Ascending aorta (tissue), 2 donors: ENCODE measurements at regions not wholly inside any gene's neighbourhood (a gene's known extent, or its start where the extent isn't known, plus 50 kb on each side); places are given as distances from the start of the nearest gene placed in this dataset.

ENCODE experiments used
- DNase-seq, 2 donors: peaks; one replicate each; pipeline ENCODE4 v3.0.0-alpha.2; 2019; ENCODE audit warnings: low spot score in 2 of 2
- H3K27ac ChIP-seq, 2 donors: fragments of 200-600 bp; sonication (generic); one replicate each; pipeline ENCODE4 v1.5.1; 2016 to 2017; ENCODE audit warnings: mild to moderate bottlenecking in 1 of 2
- H3K27me3 ChIP-seq: fragments of 200-600 bp; sonication (generic); one replicate; pipeline ENCODE4 v1.5.1; 2017
- H3K36me3 ChIP-seq, 2 donors: fragments of 200-600 bp; sonication (generic); one replicate each; pipeline ENCODE4 v1.5.1; 2016
- H3K4me1 ChIP-seq, 2 donors: fragments of 200-600 bp; sonication (generic); one replicate each; pipeline ENCODE4 v1.5.1; 2016 to 2017; ENCODE audit warnings: mild to moderate bottlenecking in 1 of 2
- H3K4me3 ChIP-seq, 2 donors: fragments of 200-600 bp; sonication (generic); one replicate each; pipeline ENCODE4 v1.5.1; 2016 to 2017; ENCODE audit warnings: mild to moderate bottlenecking in 1 of 2
- H3K9me3 ChIP-seq, 2 donors: fragments of 200-600 bp; sonication (generic); one replicate each; pipeline ENCODE4 v1.5.1; 2016
- intact Hi-C: fragments of 100-400 bp; cut with DNase I; formaldehyde crosslinking; loops from one replicate; pipeline ENCODE4 v1.15.1; 2023
- TF ChIP-seq, protein P1 (sequence below), 3 experiments: fragments of 200-600 bp in 2 of 3; fragments of 450-650 bp in 1 of 3; sonication (generic) in 2 of 3; IDR thresholded peaks; one replicate each; pipeline ENCODE4 v1.5.1; 2016 to 2019; ENCODE audit warnings: antibody characterized with exemption in 3 of 3, mild to moderate bottlenecking in 1 of 3, moderate library complexity in 1 of 3

DNA sequence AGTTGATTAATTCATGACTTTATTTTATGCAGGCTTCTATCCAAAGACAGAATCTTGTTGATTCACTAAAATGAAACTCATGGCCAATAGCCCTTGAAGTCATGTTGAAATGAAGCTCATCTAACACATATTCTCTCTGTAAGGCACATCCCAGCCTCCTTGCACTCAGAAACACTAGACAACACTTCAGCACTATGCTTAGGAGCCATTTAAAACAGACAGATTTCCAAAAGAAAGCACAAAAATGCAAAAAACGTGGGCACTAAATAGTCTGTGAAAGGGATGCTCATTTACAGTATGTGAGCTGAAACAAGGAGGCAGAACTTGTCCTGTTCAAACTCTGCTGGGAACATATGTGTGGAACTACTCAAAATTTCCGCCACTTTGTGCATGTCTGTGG lies 124.4 kb downstream of the MYCN start:
- Histone ChIP-seq H3K9me3 (peaks cover 0 to 3% of the 10 kb centered on the region in 2 donors), H3K4me3 (no peak overlapping the region), H3K4me1 (no peaks in the 10 kb centered on the region), H3K27ac (no peak overlapping the region), H3K36me3 (no peaks in the 10 kb centered on the region), H3K27me3 (no peaks in the 10 kb centered on the region)
- TF ChIP-seq, protein P1, sequence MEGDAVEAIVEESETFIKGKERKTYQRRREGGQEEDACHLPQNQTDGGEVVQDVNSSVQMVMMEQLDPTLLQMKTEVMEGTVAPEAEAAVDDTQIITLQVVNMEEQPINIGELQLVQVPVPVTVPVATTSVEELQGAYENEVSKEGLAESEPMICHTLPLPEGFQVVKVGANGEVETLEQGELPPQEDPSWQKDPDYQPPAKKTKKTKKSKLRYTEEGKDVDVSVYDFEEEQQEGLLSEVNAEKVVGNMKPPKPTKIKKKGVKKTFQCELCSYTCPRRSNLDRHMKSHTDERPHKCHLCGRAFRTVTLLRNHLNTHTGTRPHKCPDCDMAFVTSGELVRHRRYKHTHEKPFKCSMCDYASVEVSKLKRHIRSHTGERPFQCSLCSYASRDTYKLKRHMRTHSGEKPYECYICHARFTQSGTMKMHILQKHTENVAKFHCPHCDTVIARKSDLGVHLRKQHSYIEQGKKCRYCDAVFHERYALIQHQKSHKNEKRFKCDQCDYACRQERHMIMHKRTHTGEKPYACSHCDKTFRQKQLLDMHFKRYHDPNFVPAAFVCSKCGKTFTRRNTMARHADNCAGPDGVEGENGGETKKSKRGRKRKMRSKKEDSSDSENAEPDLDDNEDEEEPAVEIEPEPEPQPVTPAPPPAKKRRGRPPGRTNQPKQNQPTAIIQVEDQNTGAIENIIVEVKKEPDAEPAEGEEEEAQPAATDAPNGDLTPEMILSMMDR (IDR thresholded peaks at IDR 0.05), result no peak
- DNase-seq, result no peak
- intact Hi-C loops, result no loop called here

DNA sequence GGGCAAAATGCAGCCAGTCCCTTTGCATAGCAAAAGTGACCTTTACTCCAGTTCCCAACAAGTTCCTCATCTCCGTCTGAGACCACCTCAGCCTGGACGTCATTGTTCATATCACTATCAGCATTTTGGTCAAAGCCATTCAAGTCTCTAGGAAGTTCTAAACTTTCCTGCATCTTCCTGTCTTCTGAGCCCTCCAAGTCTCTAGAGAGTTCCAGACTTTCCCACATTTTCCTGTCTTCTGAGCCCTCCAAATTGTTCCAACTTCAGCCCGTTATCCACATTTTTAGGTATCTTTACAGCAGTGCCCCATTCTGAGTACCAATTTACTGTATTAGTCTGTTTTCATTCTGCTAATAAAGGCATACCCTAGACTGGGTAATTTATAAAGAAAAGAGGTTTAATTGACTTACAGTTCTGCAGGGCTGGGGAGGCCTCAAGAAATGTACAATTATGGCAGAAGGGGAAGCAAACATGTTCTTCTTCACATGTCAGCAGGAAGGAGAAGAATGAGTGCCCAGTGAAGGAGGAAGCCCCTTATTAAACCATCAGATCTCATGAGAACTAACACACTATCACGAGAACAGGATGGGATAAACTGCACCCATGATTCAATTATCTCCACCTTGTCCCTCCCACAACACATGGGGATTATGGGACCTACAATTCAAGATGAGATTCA lies 123.7 kb downstream of the MYCN start:
- no peak for DNase-seq
- no peaks in the 10 kb centered on the region for H3K36me3 ChIP-seq
- no peak overlapping the region for H3K27ac ChIP-seq
- H3K4me1 ChIP-seq, result no peaks in the 10 kb centered on the region
- H3K4me3 ChIP-seq, result no peak overlapping the region
- no peaks in the 10 kb centered on the region for H3K27me3 ChIP-seq
- intact Hi-C loops, result no loop called here
- TF ChIP-seq, protein P1 (IDR thresholded peaks at IDR 0.05), result no peak
- H3K9me3 ChIP-seq, result peaks cover 0 to 3% of the 10 kb centered on the region in 2 donors

DNA sequence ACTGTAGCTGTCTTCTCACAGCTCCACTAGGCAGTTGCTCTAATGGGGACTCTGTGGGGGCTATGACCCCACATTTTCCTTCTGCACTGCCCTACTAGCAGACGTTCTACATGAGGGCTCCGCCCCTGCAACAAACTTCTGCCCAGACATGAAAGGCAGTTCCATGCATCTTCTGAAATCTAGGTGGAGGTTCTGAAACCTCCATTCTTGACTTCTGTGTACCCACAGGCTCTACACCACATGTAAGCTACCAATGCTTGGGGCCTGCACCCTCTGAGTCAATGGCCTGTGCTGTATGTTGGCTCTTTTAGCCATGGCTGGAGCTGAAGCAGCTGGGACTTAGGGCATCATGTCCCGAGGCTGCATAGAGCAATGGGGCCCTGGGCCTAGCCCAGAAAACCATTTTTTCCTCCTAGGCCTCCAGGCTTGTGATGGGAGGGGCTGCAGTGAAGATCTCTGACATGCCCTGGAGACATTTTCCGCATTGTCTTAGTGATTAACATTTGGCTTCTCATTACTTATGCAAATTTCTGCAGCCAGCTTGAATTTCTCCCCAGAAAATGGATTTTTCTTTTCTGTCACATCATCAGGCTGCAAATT lies 123.0 kb downstream of the MYCN start:
- Histone ChIP-seq H3K9me3 (peaks cover 0 to 3% of the 10 kb centered on the region in 2 donors), H3K27ac (no peak overlapping the region), H3K4me3 (no peak overlapping the region), H3K27me3 (no peaks in the 10 kb centered on the region), H3K4me1 (no peaks in the 10 kb centered on the region), H3K36me3 (no peaks in the 10 kb centered on the region)
- no peak for DNase-seq
- intact Hi-C loops, result no loop called here
- TF ChIP-seq, protein P1 (IDR thresholded peaks at IDR 0.05), result no peak

DNA sequence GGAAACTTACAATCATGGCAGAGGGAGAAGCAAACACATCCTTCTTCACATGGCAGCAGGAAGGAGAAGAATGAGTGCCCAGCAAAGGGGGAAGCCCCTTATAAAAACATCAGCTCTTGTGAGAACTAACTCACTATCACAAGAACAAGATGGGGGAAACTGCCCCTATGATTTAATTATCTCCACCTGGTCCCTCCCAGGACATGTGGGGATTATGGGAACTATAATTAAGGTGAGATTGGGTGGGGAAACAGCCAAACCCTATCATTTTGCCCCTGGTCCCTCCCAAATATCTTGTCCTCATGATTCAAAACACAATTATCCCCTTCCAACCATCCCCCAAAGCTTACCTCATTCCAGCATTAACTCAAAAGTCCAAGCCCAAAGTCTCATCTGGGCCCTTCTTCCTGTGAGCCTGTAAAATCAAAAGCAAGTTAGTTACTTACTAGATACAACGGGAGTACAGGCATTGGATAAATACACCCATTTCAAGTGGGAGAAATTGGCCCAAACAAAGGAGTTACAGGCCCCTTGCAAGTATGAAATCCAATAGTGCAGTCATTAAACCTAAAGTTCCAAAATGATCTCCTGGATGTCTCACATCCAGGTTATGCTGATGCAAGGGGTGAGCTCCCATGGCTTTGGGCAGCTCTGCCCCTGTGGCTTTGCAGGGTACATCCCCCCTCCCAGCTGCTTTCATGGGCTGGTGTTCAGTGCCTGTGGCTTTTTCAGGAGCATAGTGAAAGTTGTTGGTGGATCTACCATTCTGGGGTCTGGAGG lies 122.3 kb downstream of the MYCN start:
- H3K4me1 ChIP-seq, result no peaks in the 10 kb centered on the region
- TF ChIP-seq, protein P1 (IDR thresholded peaks at IDR 0.05), result no peak
- no peaks in the 10 kb centered on the region for H3K36me3 ChIP-seq
- peaks cover 0 to 3% of the 10 kb centered on the region in 2 donors for H3K9me3 ChIP-seq
- H3K27ac ChIP-seq, result no peak overlapping the region
- H3K27me3 ChIP-seq, result no peaks in the 10 kb centered on the region
- no peak overlapping the region for H3K4me3 ChIP-seq
- DNase-seq, result no peak
- intact Hi-C loops, result no loop called here

DNA sequence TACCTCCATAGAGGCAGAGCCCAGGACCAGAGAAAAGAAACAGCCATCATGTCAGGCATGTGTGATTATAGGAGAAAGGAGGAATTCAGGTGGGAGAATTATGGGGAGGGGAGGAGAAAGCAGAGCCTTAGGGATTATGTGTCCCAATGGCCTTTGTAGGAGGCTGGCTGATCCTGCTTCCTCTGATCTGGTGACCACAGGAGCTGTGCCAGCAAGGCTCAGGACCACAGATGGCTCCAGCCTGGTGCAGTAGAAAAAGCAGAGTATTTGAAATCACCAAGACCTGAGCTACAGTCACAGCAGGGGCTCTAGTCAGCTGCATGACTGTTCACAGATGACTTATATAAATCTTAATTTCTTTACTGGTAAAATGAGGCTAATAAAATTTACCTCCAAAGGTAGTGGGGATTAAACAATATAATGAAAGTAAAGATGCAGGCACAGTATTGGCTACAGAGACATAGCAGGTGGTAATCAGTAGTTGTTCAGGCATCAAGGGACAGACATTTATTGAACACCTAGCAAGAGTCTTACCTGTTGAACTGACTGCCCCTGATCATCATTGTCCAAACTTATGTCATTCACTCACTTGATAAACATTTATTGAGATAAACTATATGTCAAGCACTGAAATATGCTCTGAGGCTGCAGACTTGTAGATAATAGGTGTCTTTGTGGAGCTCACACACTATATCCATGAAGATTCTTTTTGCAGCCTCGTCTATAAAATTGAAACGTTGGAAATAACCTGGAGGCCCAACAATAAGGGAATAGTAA lies 121.3 kb downstream of the MYCN start:
- no peak for DNase-seq
- TF ChIP-seq, protein P1 (IDR thresholded peaks at IDR 0.05), result no peak
- Histone ChIP-seq H3K9me3 (peaks cover 0 to 3% of the 10 kb centered on the region in 2 donors), H3K36me3 (no peaks in the 10 kb centered on the region), H3K27me3 (no peaks in the 10 kb centered on the region), H3K4me1 (no peaks in the 10 kb centered on the region), H3K4me3 (no peak overlapping the region), H3K27ac (no peak overlapping the region)
- intact Hi-C loops, result no loop called here
